K562 (cell line): ENCODE measurements at regions not wholly inside any gene's neighbourhood (a gene's known extent, or its start where the extent isn't known, plus 50 kb on each side); places are given as distances from the start of the nearest gene placed in this dataset.

Experiments used
- ATAC-seq: fragments of 200-7000 bp; cut with Tn5 transposase; 3 replicates; pipeline ENCODE4 v1.9.1; 2020; ENCODE audit warnings: moderate library complexity
- BruUV-seq: library from RNA; stranded (reverse); fragments of 400-500 nt; replicated peaks from 2 replicates; lab custom pipeline; 2021; lab: Mats Ljungman, UMichigan
- CTCF ChIA-PET: fragments of 300-600 bp; formaldehyde crosslinking; extraction: SDS; loops from one replicate; lab custom pipeline; 2021; ENCODE audit warnings: low intra/inter-chr PET ratio; lab: Yijun Ruan, JAX
- POLR2A ChIA-PET: fragments of 300-600, 350-650 bp; sonication (Branson Sonifier 250); formaldehyde crosslinking; extraction: SDS; loops from one replicate; lab custom pipeline; 2021; ENCODE audit warnings: antibody characterized with exemption, inconsistent platforms; lab: Yijun Ruan, JAX
- DNase-seq, 4 experiments: peaks; one replicate each; pipeline versions ENCODE4 v3.0.0 to v3.0.0-alpha.2; 2011 to 2018; ENCODE audit warnings: low spot score in 3 of 4, mixed read lengths in 3 of 4; ENCODE audit errors: extremely low read depth in 1 of 4
- FAIRE-seq: peaks from 2 replicates; lab custom pipeline; 2011; peaks lifted over from hg19 to GRCh38; lab: Jason Lieb, UNC
- H2AFZ ChIP-seq: 2 replicates; pipeline ENCODE4 v1.6.0; 2011; ENCODE audit warnings: low read depth, low read length, control low read depth, inconsistent platforms
- H3K27ac ChIP-seq: fragments of 200-600 bp; 3 replicates; pipeline ENCODE4 v1.8.0; 2011; ENCODE audit warnings: low read depth, mild to moderate bottlenecking, control low read depth, inconsistent platforms, low read length, moderate library complexity, mixed read lengths; ENCODE audit errors: extremely low read depth
- H3K27me3 ChIP-seq, 2 experiments: fragments of 300-600 bp in 1 of 2; 2 replicates in 1 of 2; 3 replicates in 1 of 2; pipeline versions ENCODE4 v1.6.0 to v1.8.0; 2011; ENCODE audit warnings: inconsistent platforms in 2 of 2, low read length in 2 of 2, mild to moderate bottlenecking in 1 of 2, mixed read lengths in 1 of 2, moderate library complexity in 1 of 2; ENCODE audit not compliant: control insufficient read depth in 2 of 2, insufficient read depth in 2 of 2
- H3K36me3 ChIP-seq: fragments of 300-600 bp; 3 replicates; pipeline ENCODE4 v1.8.0; 2011; ENCODE audit warnings: mild to moderate bottlenecking, low read length, inconsistent platforms; ENCODE audit not compliant: control insufficient read depth, insufficient read depth
- H3K4me1 ChIP-seq, 2 experiments: fragments of 200-600 bp in 1 of 2; replicated peaks in 1 of 2; 2 replicates in 1 of 2; 3 replicates in 1 of 2; pipeline versions ENCODE4 v1.5.1 to v1.8.0; 2011; ENCODE audit warnings: inconsistent platforms in 2 of 2, low read length in 2 of 2, mild to moderate bottlenecking in 1 of 2, mixed read lengths in 1 of 2, moderate library complexity in 1 of 2; ENCODE audit not compliant: control insufficient read depth in 2 of 2, insufficient read depth in 2 of 2
- H3K4me2 ChIP-seq: 2 replicates; pipeline ENCODE4 v1.6.1; 2011; ENCODE audit warnings: low read length, control low read depth, inconsistent platforms, mixed read lengths; ENCODE audit not compliant: insufficient read depth
- H3K4me3 ChIP-seq: fragments of 200-600 bp; sonication (generic), shearing (Covaris generic); 2 replicates; pipeline ENCODE4 v1.5.1; 2016; ENCODE audit warnings: control low read depth, inconsistent platforms
- H3K79me2 ChIP-seq: fragments of 200-600 bp; 3 replicates; pipeline ENCODE4 v1.8.0; 2011; ENCODE audit warnings: low read length, inconsistent platforms; ENCODE audit not compliant: control insufficient read depth, insufficient read depth
- H3K9ac ChIP-seq, 2 experiments: 2 replicates each; pipeline versions ENCODE4 v1.6.0 to v1.6.1; 2011; ENCODE audit warnings: low read depth in 2 of 2, low read length in 2 of 2, control low read depth in 1 of 2, inconsistent platforms in 1 of 2, mild to moderate bottlenecking in 1 of 2, mixed read lengths in 1 of 2; ENCODE audit not compliant: insufficient read depth in 1 of 2
- H3K9me1 ChIP-seq: one replicate; pipeline ENCODE4 v1.6.0; 2011; ENCODE audit warnings: inconsistent platforms, mild to moderate bottlenecking, low read length, moderate library complexity; ENCODE audit not compliant: control insufficient read depth, insufficient read depth
- H3K9me3 ChIP-seq: replicated peaks from 2 replicates; pipeline ENCODE4 v1.5.1; 2011; ENCODE audit warnings: low read depth, low read length, inconsistent platforms; ENCODE audit not compliant: control insufficient read depth, insufficient read depth
- H4K20me1 ChIP-seq: replicated peaks from 2 replicates; pipeline ENCODE4 v1.6.1; 2011; ENCODE audit warnings: low read length, inconsistent platforms, mixed read lengths; ENCODE audit not compliant: control insufficient read depth, insufficient read depth
- BMI1 ChIP-seq: fragments of 150-350 bp; IDR thresholded peaks from 2 replicates; pipeline ENCODE4 v1.6.1; 2014; ENCODE audit warnings: low read length
- BRD4 ChIP-seq: fragments of 200-600 bp; sonication (generic); IDR thresholded peaks from 2 replicates; pipeline ENCODE4 v1.6.1; 2017; ENCODE audit warnings: inconsistent platforms
- CHD1 ChIP-seq: fragments of 200-600 bp; sonication (generic); IDR thresholded peaks from one replicate; pipeline ENCODE4 v1.6.1; 2012; ENCODE audit warnings: mild to moderate bottlenecking, moderate library complexity, low read length, inconsistent platforms
- CXXC5 ChIP-seq: fragments of 250-450 bp; sonication (Bioruptor Pico); IDR thresholded peaks from 2 replicates; pipeline ENCODE4 v1.8.0; 2022; ENCODE audit warnings: inconsistent platforms, mild to moderate bottlenecking, moderate library complexity
- GTF2E2 ChIP-seq: fragments of 200-800 bp; sonication (Bioruptor generic); IDR thresholded peaks from 2 replicates; pipeline ENCODE4 v1.6.1; 2016; ENCODE audit warnings: missing genetic modification characterization, missing compliant biosample characterization
- HDAC3 ChIP-seq: fragments of 450-650 bp; IDR thresholded peaks from 2 replicates; pipeline ENCODE4 v1.6.1; 2018; ENCODE audit warnings: borderline replicate concordance, mild to moderate bottlenecking, moderate library complexity; ENCODE audit not compliant: partially characterized antibody
- MED1 ChIP-seq: sonication (generic); formaldehyde crosslinking; IDR thresholded peaks from 2 replicates; pipeline ENCODE4 v1.8.1; 2023; ENCODE audit warnings: missing genetic modification reagents, borderline replicate concordance
- MLLT1 ChIP-seq, 2 experiments: fragments of 450-650 bp; IDR thresholded peaks; 2 replicates each; pipeline ENCODE4 v1.6.1; 2016
- NFRKB ChIP-seq: fragments of 450-650 bp; IDR thresholded peaks from 2 replicates; pipeline ENCODE4 v1.6.1; 2016; ENCODE audit warnings: low read depth
- NKRF ChIP-seq: fragments of 450-650 bp; IDR thresholded peaks from 2 replicates; pipeline ENCODE4 v1.6.1; 2016; ENCODE audit warnings: borderline replicate concordance
- NR4A1 ChIP-seq, 2 experiments: fragments of 250-450 bp in 1 of 2; fragments of 450-650 bp in 1 of 2; sonication (Bioruptor Pico) in 1 of 2; IDR thresholded peaks; 2 replicates each; pipeline versions ENCODE4 v1.4.0 to v1.6.1; 2016 to 2020; ENCODE audit warnings: mild to moderate bottlenecking in 2 of 2, missing compliant biosample characterization in 1 of 2, missing genetic modification characterization in 1 of 2, moderate library complexity in 1 of 2
- RUNX1 ChIP-seq: sonication (generic); IDR thresholded peaks from 2 replicates; pipeline ENCODE4 v1.6.1; 2016; ENCODE audit warnings: antibody characterized with exemption, low read depth
- SAFB ChIP-seq: fragments of 200-400 bp; formaldehyde crosslinking; IDR thresholded peaks from 2 replicates; pipeline ENCODE4 v1.6.1; 2017; ENCODE audit warnings: low read depth, low read length, borderline replicate concordance
- SP2 ChIP-seq: IDR thresholded peaks from 2 replicates; pipeline ENCODE4 v1.6.1; 2011; ENCODE audit warnings: mild to moderate bottlenecking, low read depth, low read length, moderate library complexity; ENCODE audit not compliant: poor library complexity, severe bottlenecking; ENCODE audit errors: extremely low read depth
- SRSF9 ChIP-seq: fragments of 200-400 bp; formaldehyde crosslinking; IDR thresholded peaks from 2 replicates; pipeline ENCODE4 v1.6.1; 2017; ENCODE audit warnings: low read depth, low read length, borderline replicate concordance
- TAF15 ChIP-seq: fragments of 200-400 bp; formaldehyde crosslinking; IDR thresholded peaks from 2 replicates; pipeline ENCODE4 v1.6.1; 2017; ENCODE audit warnings: mild to moderate bottlenecking, low read depth, low read length, moderate library complexity
- TFAM ChIP-seq: fragments of 250-450 bp; sonication (Bioruptor Pico); conservative IDR thresholded peaks from 2 replicates; pipeline ENCODE4 v1.5.0; 2021; ENCODE audit warnings: mild to moderate bottlenecking, moderate library complexity
- ZNF175 ChIP-seq: fragments of 200-800 bp; sonication (Bioruptor generic); IDR thresholded peaks from 2 replicates; pipeline ENCODE4 v1.6.1; 2016; ENCODE audit warnings: low read depth, mild to moderate bottlenecking, missing genetic modification characterization, missing compliant biosample characterization
- ZNF23 ChIP-seq: fragments of 250-450 bp; sonication (Bioruptor Pico); IDR thresholded peaks from 2 replicates; pipeline ENCODE4 v1.4.0; 2020; ENCODE audit warnings: mild to moderate bottlenecking
- ZNF408 ChIP-seq: fragments of 250-450 bp; sonication (Bioruptor Pico); IDR thresholded peaks from 2 replicates; pipeline ENCODE4 v1.4.0; 2020; ENCODE audit warnings: low read depth, mild to moderate bottlenecking, moderate library complexity
- WGBS: fragments of 100-300 bp; shearing (Covaris generic); methylation state at CpG from one replicate; pipeline ENCODE4 v1.1.6; 2016; ENCODE audit warnings: low coverage, mixed read lengths; ENCODE audit not compliant: insufficient coverage; ENCODE audit errors: missing lambda C conversion rate; 5-methylcytosine and 5-hydroxymethylcytosine counted together
- in situ Hi-C: fragments of 300-500 bp; cut with MboI; formaldehyde crosslinking; loops from 4 replicates; pipeline ENCODE4 v1.15.0; 2018; ENCODE audit warnings: inconsistent platforms, mixed read lengths
- intact Hi-C: fragments of 100-400 bp; cut with micrococcal nuclease; formaldehyde crosslinking; loops from 2 replicates; pipeline ENCODE4 v1.14.2; 2022

GRCh38 chr1:102631691-102632090, 476.6 kb downstream of the COL11A1 start:
- no peak overlapping the region for H3K27ac ChIP-seq
- FAIRE-seq (no peak), ATAC-seq (no peak), DNase-seq (no peak)
- in situ Hi-C loops (no loop called here), intact Hi-C loops (no loop called here)
- no peaks in the 10 kb centered on the region for H3K9me3 ChIP-seq
- no peak overlapping the region for H3K4me3 ChIP-seq
- H3K79me2 ChIP-seq: no peaks in the 10 kb centered on the region
- H3K4me2 ChIP-seq: no peak overlapping the region
- no peak overlapping the region for H2AFZ ChIP-seq
- H3K36me3 ChIP-seq: no peaks in the 10 kb centered on the region
- 0% methylated on average over 3 of the region's 3 CpGs for WGBS
- no peaks in the 10 kb centered on the region for H3K4me1 ChIP-seq
- no peak for TF ChIP-seq SAFB
- no peak for TF ChIP-seq NKRF
- TF ChIP-seq SP2: no peak
- no peak for TF ChIP-seq CXXC5 (CRISPR knock-in tag)
- no peak for TF ChIP-seq NFRKB
- TF ChIP-seq SRSF9: no peak
- no peak for TF ChIP-seq MLLT1 (IDR thresholded peaks at IDR 0.05)
- no peak for TF ChIP-seq TAF15
- TF ChIP-seq BRD4: no peak
- TF ChIP-seq ZNF23 (CRISPR knock-in tag): no peak
- no peak for TF ChIP-seq HDAC3
- TF ChIP-seq GTF2E2 (tag): no peak
- TF ChIP-seq RUNX1: no peak
- TF ChIP-seq ZNF408 (CRISPR knock-in tag): no peak
- no peak for TF ChIP-seq TFAM (CRISPR knock-in tag)
- no peak for TF ChIP-seq MED1
- no peak for TF ChIP-seq ZNF175 (CRISPR knock-in tag)
- TF ChIP-seq NR4A1 (CRISPR knock-in tag; IDR thresholded peaks at IDR 0.05): no peak
- TF ChIP-seq NR4A1 (tag; IDR thresholded peaks at IDR 0.05): no peak
- no peak for TF ChIP-seq CHD1
- no peak for TF ChIP-seq BMI1
- POLR2A ChIA-PET: no interaction called here
- no peak overlapping the region for H3K9ac ChIP-seq
- CTCF ChIA-PET: no interaction called here
- no peaks in the 10 kb centered on the region for H4K20me1 ChIP-seq
- H3K27me3 ChIP-seq: no peaks in the 10 kb centered on the region
- no peaks in the 10 kb centered on the region for H3K9me1 ChIP-seq
- BruUV-seq: no TSS peak
